Smooth muscle cell (in vitro differentiated cells): ENCODE measurements at regions not wholly inside any gene's neighbourhood (a gene's known extent, or its start where the extent isn't known, plus 50 kb on each side); places are given as distances from the start of the nearest gene placed in this dataset.

Experiments used
- DNase-seq: peaks from one replicate; lab custom pipeline; 2025; ENCODE audit not compliant: unreplicated experiment; lab: John Stamatoyannopoulos, UW
- H2AFZ ChIP-seq: fragments of 200-600 bp; sonication (generic); 2 replicates; pipeline ENCODE4 v1.6.0; 2016; ENCODE audit warnings: antibody characterized with exemption, low read depth, mild to moderate bottlenecking
- H3F3A ChIP-seq: fragments of 200-600 bp; sonication (generic); 2 replicates; pipeline ENCODE4 v1.6.0; 2017; ENCODE audit warnings: antibody characterized with exemption, low read depth
- H3K27ac ChIP-seq: fragments of 200-600 bp; sonication (generic); 2 replicates; pipeline ENCODE4 v1.5.1; 2016; ENCODE audit warnings: low read depth, mild to moderate bottlenecking
- H3K27me3 ChIP-seq: fragments of 200-600 bp; sonication (generic); 2 replicates; pipeline ENCODE4 v1.6.1; 2016; ENCODE audit warnings: low read depth, mild to moderate bottlenecking
- H3K36me3 ChIP-seq: fragments of 200-600 bp; sonication (generic); 2 replicates; pipeline ENCODE4 v1.5.1; 2016; ENCODE audit warnings: low read depth
- H3K4me1 ChIP-seq: fragments of 200-600 bp; sonication (generic); 2 replicates; pipeline ENCODE4 v1.5.1; 2016; ENCODE audit warnings: low read depth
- H3K4me2 ChIP-seq: fragments of 200-600 bp; sonication (generic); 2 replicates; pipeline ENCODE4 v1.6.0; 2016; ENCODE audit warnings: mild to moderate bottlenecking
- H3K4me3 ChIP-seq: fragments of 200-600 bp; sonication (generic); 2 replicates; pipeline ENCODE4 v1.5.1; 2016; ENCODE audit warnings: mild to moderate bottlenecking
- H3K79me2 ChIP-seq: fragments of 200-600 bp; sonication (generic); 2 replicates; pipeline ENCODE4 v1.6.0; 2016; ENCODE audit warnings: low read depth, mild to moderate bottlenecking
- H3K9ac ChIP-seq: fragments of 200-600 bp; sonication (generic); 2 replicates; pipeline ENCODE4 v1.6.0; 2016; ENCODE audit warnings: low read depth
- H3K9me3 ChIP-seq: fragments of 200-600 bp; sonication (generic); replicated peaks from 2 replicates; pipeline ENCODE4 v1.5.1; 2016; ENCODE audit warnings: low read depth
- H4K20me1 ChIP-seq: fragments of 200-600 bp; sonication (generic); 2 replicates; pipeline ENCODE4 v1.6.0; 2016; ENCODE audit warnings: low read depth
- WGBS: methylation state at CpG from one replicate; pipeline ENCODE4 v1.1.7; 2016; ENCODE audit warnings: low lambda C conversion rate; 5-methylcytosine and 5-hydroxymethylcytosine counted together
- TF ChIP-seq, protein P1 (sequence below): fragments of 200-600 bp; sonication (generic); IDR thresholded peaks from 2 replicates; pipeline ENCODE4 v1.5.1; 2017; ENCODE audit warnings: borderline replicate concordance, mild to moderate bottlenecking, antibody characterized with exemption; ENCODE audit not compliant: insufficient read depth, poor library complexity, severe bottlenecking

DNA sequence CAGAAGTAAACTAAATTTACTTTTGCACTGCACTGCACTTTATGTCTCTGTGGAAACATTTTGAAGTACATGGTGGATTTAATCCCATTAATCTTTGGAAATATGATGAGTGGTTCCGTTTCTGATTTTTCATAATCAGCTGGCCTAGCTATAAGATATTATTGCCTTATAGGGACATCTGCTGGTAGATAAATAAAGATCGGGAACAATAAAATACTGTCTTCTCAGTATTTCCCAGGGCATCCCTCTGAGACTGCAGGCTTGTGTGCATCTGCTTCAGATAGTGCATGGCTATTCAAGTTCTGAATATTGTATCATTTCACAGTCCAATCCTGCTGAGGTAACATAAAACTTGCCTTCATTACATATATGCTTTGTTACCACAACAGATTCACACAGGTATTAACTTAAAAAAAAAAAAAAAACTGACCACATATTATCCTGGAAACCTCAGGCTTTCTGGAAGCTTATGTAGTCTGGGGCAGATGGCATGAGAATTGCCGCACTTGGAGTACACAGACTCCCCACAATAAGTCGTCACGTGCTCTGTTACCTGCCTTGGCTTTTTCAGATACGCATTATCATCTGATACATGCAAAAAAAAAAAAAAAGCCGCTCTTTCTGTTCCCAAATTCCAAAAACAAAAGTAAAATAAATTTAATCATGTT lies 330.8 kb upstream of the AGTR1 start:
- Histone ChIP-seq H3K9ac (no peak overlapping the region), H3K27me3 (no peaks in the 10 kb centered on the region), H3F3A (no peaks in the 10 kb centered on the region), H4K20me1 (no peaks in the 10 kb centered on the region), H3K27ac (no peak overlapping the region), H3K36me3 (no peaks in the 10 kb centered on the region), H3K4me2 (no peak overlapping the region), H3K4me3 (no peak overlapping the region), H2AFZ (no peak overlapping the region), H3K9me3 (no peaks in the 10 kb centered on the region), H3K79me2 (no peaks in the 10 kb centered on the region), H3K4me1 (no peaks in the 10 kb centered on the region)
- DNase-seq, result no peak
- TF ChIP-seq, protein P1, sequence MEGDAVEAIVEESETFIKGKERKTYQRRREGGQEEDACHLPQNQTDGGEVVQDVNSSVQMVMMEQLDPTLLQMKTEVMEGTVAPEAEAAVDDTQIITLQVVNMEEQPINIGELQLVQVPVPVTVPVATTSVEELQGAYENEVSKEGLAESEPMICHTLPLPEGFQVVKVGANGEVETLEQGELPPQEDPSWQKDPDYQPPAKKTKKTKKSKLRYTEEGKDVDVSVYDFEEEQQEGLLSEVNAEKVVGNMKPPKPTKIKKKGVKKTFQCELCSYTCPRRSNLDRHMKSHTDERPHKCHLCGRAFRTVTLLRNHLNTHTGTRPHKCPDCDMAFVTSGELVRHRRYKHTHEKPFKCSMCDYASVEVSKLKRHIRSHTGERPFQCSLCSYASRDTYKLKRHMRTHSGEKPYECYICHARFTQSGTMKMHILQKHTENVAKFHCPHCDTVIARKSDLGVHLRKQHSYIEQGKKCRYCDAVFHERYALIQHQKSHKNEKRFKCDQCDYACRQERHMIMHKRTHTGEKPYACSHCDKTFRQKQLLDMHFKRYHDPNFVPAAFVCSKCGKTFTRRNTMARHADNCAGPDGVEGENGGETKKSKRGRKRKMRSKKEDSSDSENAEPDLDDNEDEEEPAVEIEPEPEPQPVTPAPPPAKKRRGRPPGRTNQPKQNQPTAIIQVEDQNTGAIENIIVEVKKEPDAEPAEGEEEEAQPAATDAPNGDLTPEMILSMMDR, result peak; percentile 28
- 80% methylated on average over 7 of the region's 7 CpGs for WGBS

DNA sequence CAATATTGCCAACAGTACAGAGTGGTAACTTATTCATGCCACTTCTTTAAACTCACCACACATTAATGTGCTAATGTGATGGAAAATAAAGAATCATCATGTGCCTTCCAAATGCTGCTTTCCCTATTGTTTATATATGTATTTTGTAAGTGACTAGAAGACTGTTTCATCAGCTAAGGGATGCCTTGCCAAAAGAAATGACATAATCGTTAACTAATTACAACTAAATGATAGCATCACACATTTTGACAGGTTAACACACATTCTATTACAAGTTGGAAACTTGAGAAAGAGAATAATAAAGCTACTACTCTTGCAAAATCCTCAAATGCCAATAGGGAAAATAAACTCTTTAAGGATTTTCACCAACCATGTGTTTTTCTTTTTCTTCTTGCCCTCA lies 329.9 kb upstream of the AGTR1 start:
- WGBS, result 85% methylated on average over 1 of the region's 1 CpG
- Histone ChIP-seq H3K9me3 (no peaks in the 10 kb centered on the region), H3K27me3 (no peaks in the 10 kb centered on the region), H3F3A (no peaks in the 10 kb centered on the region), H3K9ac (no peak overlapping the region), H3K79me2 (no peaks in the 10 kb centered on the region), H3K4me2 (no peak overlapping the region), H3K27ac (no peak overlapping the region), H3K4me1 (no peaks in the 10 kb centered on the region), H2AFZ (no peak overlapping the region), H3K4me3 (no peak overlapping the region), H4K20me1 (no peaks in the 10 kb centered on the region), H3K36me3 (no peaks in the 10 kb centered on the region)
- TF ChIP-seq, protein P1, result no peak
- no peak for DNase-seq

DNA sequence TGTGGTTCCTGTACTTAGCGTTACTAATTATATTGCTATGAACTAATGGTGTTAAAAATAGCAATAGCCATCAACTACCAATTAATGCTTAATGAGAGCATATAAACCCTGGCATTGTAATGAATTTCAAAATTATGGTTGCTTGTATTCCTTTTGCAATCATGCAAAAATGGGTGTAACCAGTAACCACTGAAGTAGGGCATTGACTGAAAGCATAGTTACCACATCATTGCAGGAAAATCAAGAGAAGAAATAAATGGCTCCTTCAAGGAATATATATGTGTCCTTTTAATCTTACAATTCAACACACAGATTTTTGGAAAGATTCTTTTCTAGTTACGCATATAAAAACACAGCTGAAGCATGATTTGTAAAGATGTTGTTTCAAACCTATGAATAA lies 328.3 kb upstream of the AGTR1 start:
- H3K4me1 ChIP-seq, result no peaks in the 10 kb centered on the region
- no peak overlapping the region for H3K4me2 ChIP-seq
- no peaks in the 10 kb centered on the region for H3K79me2 ChIP-seq
- no peaks in the 10 kb centered on the region for H3K9me3 ChIP-seq
- H3F3A ChIP-seq, result no peaks in the 10 kb centered on the region
- no peak overlapping the region for H2AFZ ChIP-seq
- H3K27ac ChIP-seq, result no peak overlapping the region
- no peak overlapping the region for H3K4me3 ChIP-seq
- H3K9ac ChIP-seq, result no peak overlapping the region
- no peaks in the 10 kb centered on the region for H3K27me3 ChIP-seq
- 95% methylated on average over 2 of the region's 2 CpGs for WGBS
- no peaks in the 10 kb centered on the region for H4K20me1 ChIP-seq
- H3K36me3 ChIP-seq, result no peaks in the 10 kb centered on the region
- no peak for DNase-seq
- TF ChIP-seq, protein P1, result no peak

DNA sequence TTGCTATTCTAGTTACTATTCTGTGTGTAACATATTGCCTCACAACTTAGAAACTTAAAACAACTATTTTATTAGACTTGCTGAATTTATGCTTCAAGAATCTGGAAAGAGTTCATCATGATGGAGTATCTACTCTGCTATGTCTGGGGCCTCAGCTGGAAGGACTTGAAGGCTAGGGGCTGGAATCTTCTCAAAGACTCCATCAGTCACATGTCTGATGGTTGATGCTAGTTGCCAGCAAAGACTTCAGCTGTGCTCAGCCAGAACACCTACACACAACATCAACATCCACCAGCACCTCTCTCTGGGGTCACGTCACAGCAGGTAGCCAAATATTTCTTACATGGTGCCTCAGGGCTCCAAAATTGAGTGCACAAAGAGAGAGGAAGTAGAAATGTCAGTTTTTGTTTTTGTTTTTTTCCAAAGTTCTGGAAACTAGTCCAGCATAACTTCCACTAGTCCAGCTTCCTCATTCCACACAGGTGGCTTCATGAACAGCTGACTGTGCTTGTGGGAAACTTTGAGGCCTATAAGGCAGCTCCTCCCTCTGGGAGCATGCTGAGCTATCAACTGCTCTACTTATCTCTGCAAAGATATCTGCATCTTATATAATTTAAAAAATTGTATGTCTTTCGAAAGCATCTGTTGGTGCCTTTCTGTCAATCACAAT lies 325.4 kb upstream of the AGTR1 start:
- H3K4me3 ChIP-seq, result no peak overlapping the region
- TF ChIP-seq, protein P1, result no peak

More for the DNA sequence above, 325.4 kb upstream of the AGTR1 start:
- Histone ChIP-seq H3K27me3 (no peaks in the 10 kb centered on the region), H3K27ac (no peak overlapping the region), H3K36me3 (no peaks in the 10 kb centered on the region), H3K79me2 (no peaks in the 10 kb centered on the region), H3K9me3 (no peaks in the 10 kb centered on the region), H3F3A (no peaks in the 10 kb centered on the region), H3K4me2 (no peak overlapping the region), H4K20me1 (no peaks in the 10 kb centered on the region), H3K9ac (no peak overlapping the region), H2AFZ (no peak overlapping the region), H3K4me1 (no peaks in the 10 kb centered on the region)
- DNase-seq, result no peak
- 87% methylated on average over 2 of the region's 2 CpGs for WGBS
